LNCAP (cell line): ENCODE measurements at regions not wholly inside any gene's neighbourhood (a gene's known extent, or its start where the extent isn't known, plus 50 kb on each side); places are given as distances from the start of the nearest gene placed in this dataset.

ENCODE experiments used
- CTCF ChIP-seq: fragments of 450-650 bp; IDR thresholded peaks from 2 replicates; pipeline ENCODE4 v1.5.1; 2017; ENCODE audit warnings: mild to moderate bottlenecking

- no peak for TF ChIP-seq CTCF
These were observed 270.2 kb downstream of the TBX15 start for GRCh38 chr1:118717893-118718292.

GRCh38 chr1:118716775-118717174, 271.4 kb downstream of the TBX15 start:
- TF ChIP-seq CTCF = peak; percentile 66

GRCh38 chr1:118711356-118711755, 276.8 kb downstream of the TBX15 start:
- TF ChIP-seq CTCF = no peak

- no peak for TF ChIP-seq CTCF
These were observed 289.2 kb downstream of the TBX15 start for GRCh38 chr1:118698911-118699310.

GRCh38 chr1:118692143-118692542, 296.0 kb downstream of the TBX15 start:
- TF ChIP-seq CTCF = no peak

- TF ChIP-seq CTCF = no peak
These were observed 299.3 kb downstream of the TBX15 start for GRCh38 chr1:118688891-118689290.

GRCh38 chr1:118661769-118662320, 326.3 kb downstream of the TBX15 start:
- no peak for TF ChIP-seq CTCF

- peak; percentile 10; the same call in 1 of the 2 replicates for TF ChIP-seq CTCF
These were observed 327.4 kb downstream of the TBX15 start for GRCh38 chr1:118660769-118661168.
